IPS-20b (cell line): ENCODE measurements at regions not wholly inside any gene's neighbourhood (a gene's known extent, or its start where the extent isn't known, plus 50 kb on each side); places are given as distances from the start of the nearest gene placed in this dataset.
"Not testable (repeated sequence)": the region's sequence is repeated elsewhere in the genome, so short reads cannot be mapped to it uniquely, and the experiment has no call there.

ENCODE experiments used
- H3K27ac ChIP-seq: one replicate; pipeline ENCODE4 v1.5.1; 2013; ENCODE audit warnings: low read length
- H3K27me3 ChIP-seq: 2 replicates; pipeline ENCODE4 v1.6.1; 2013; ENCODE audit warnings: mild to moderate bottlenecking, low read length, inconsistent platforms; ENCODE audit not compliant: insufficient read depth
- H3K36me3 ChIP-seq: 2 replicates; pipeline ENCODE4 v1.6.1; 2013; ENCODE audit warnings: low read depth, mild to moderate bottlenecking, inconsistent platforms, low read length, moderate library complexity; ENCODE audit not compliant: insufficient read depth
- H3K4me1 ChIP-seq: 2 replicates; pipeline ENCODE4 v1.6.1; 2013; ENCODE audit warnings: mild to moderate bottlenecking, control low read depth, inconsistent platforms, low read length, moderate library complexity; ENCODE audit not compliant: insufficient read depth
- H3K4me3 ChIP-seq: 2 replicates; pipeline ENCODE4 v1.5.1; 2013; ENCODE audit warnings: mild to moderate bottlenecking, low read length, inconsistent platforms
- H3K9ac ChIP-seq: 2 replicates; pipeline ENCODE4 v1.6.1; 2013; ENCODE audit warnings: low read depth, mild to moderate bottlenecking, inconsistent platforms, low read length, moderate library complexity
- H3K9me3 ChIP-seq: 2 replicates; pipeline ENCODE4 v1.6.1; 2013; ENCODE audit warnings: mild to moderate bottlenecking, low read depth, low read length, inconsistent platforms; ENCODE audit not compliant: insufficient read depth

GRCh38 chr3:8341821-8342247 is 159.8 kb upstream of the LMCD1 start:
- H3K36me3 ChIP-seq = no peaks in the 10 kb centered on the region
- H3K27me3 ChIP-seq = no peaks in the 10 kb centered on the region
- H3K9me3 ChIP-seq = peaks cover 10% of the 10 kb centered on the region; the same call in 1 of the 2 replicates
- H3K9ac ChIP-seq = no peak overlapping the region
- H3K4me1 ChIP-seq = no peaks in the 10 kb centered on the region; the same call in 1 of the 2 replicates
- no peak overlapping the region for H3K4me3 ChIP-seq
- no peak overlapping the region for H3K27ac ChIP-seq

- Histone ChIP-seq H3K4me3 (no peak overlapping the region), H3K27me3 (no peaks in the 10 kb centered on the region), H3K9ac (no peak overlapping the region), H3K36me3 (no peaks in the 10 kb centered on the region), H3K27ac (no peak overlapping the region), H3K9me3 (peaks cover 16% of the 10 kb centered on the region; the same call in 1 of the 2 replicates), H3K4me1 (no peaks in the 10 kb centered on the region; the same call in 1 of the 2 replicates)
Measured at GRCh38 chr3:8343058-8343457, 158.6 kb upstream of the LMCD1 start.

GRCh38 chr3:8345398-8345797 is 156.2 kb upstream of the LMCD1 start:
- Histone ChIP-seq H3K9me3 (peaks cover 20% of the 10 kb centered on the region; the same call in 1 of the 2 replicates), H3K36me3 (no peaks in the 10 kb centered on the region), H3K4me3 (no peak overlapping the region), H3K4me1 (no peaks in the 10 kb centered on the region), H3K27ac (no peak overlapping the region), H3K9ac (no peak overlapping the region), H3K27me3 (no peaks in the 10 kb centered on the region)

- no peak overlapping the region for H3K9ac ChIP-seq
- no peak overlapping the region for H3K4me3 ChIP-seq
- no peaks in the 10 kb centered on the region for H3K36me3 ChIP-seq
- H3K9me3 ChIP-seq = peaks cover 20% of the 10 kb centered on the region; the same call in 1 of the 2 replicates
- H3K27me3 ChIP-seq = no peaks in the 10 kb centered on the region
- no peaks in the 10 kb centered on the region for H3K4me1 ChIP-seq
- H3K27ac ChIP-seq = no peak overlapping the region
Measured at GRCh38 chr3:8348076-8348475, 153.5 kb upstream of the LMCD1 start.

- Histone ChIP-seq H3K4me1 (no peaks in the 10 kb centered on the region), H3K9me3 (peaks cover 6% of the 10 kb centered on the region; the same call in 1 of the 2 replicates), H3K9ac (no peak overlapping the region), H3K27ac (no peak overlapping the region), H3K36me3 (no peaks in the 10 kb centered on the region), H3K4me3 (no peak overlapping the region), H3K27me3 (no peaks in the 10 kb centered on the region)
Measured at GRCh38 chr3:8352475-8352874, 149.1 kb upstream of the LMCD1 start.

- Histone ChIP-seq H3K9ac (no peak overlapping the region), H3K9me3 (peaks cover 3% of the 10 kb centered on the region; the same call in 1 of the 2 replicates), H3K27ac (no peak overlapping the region), H3K36me3 (no peaks in the 10 kb centered on the region), H3K27me3 (no peaks in the 10 kb centered on the region), H3K4me1 (no peaks in the 10 kb centered on the region; the same call in 1 of the 2 replicates), H3K4me3 (no peak overlapping the region)
Measured at GRCh38 chr3:8353364-8353763, 148.3 kb upstream of the LMCD1 start.

- Histone ChIP-seq H3K9ac (no peak overlapping the region), H3K27me3 (no peaks in the 10 kb centered on the region), H3K9me3 (no peaks in the 10 kb centered on the region), H3K4me3 (no peak overlapping the region), H3K27ac (no peak overlapping the region), H3K4me1 (no peaks in the 10 kb centered on the region; the same call in 1 of the 2 replicates), H3K36me3 (no peaks in the 10 kb centered on the region)
Measured at GRCh38 chr3:8355346-8355745, 146.3 kb upstream of the LMCD1 start.

GRCh38 chr3:8356066-8356465 is 145.6 kb upstream of the LMCD1 start:
- not testable (repeated sequence) for H3K27ac ChIP-seq

GRCh38 chr3:8357859-8358258 is 143.8 kb upstream of the LMCD1 start:
- Histone ChIP-seq H3K9me3 (no peaks in the 10 kb centered on the region), H3K36me3 (no peaks in the 10 kb centered on the region), H3K4me3 (no peak overlapping the region), H3K9ac (no peak overlapping the region), H3K27ac (no peak overlapping the region), H3K4me1 (no peaks in the 10 kb centered on the region; the same call in 1 of the 2 replicates), H3K27me3 (no peaks in the 10 kb centered on the region)

More at GRCh38 chr3:8356066-8356465, 145.6 kb upstream of the LMCD1 start:
- H3K9me3 ChIP-seq, H3K27me3 ChIP-seq, H3K4me1 ChIP-seq, H3K36me3 ChIP-seq, H3K9ac ChIP-seq, H3K4me3 ChIP-seq: not testable (repeated sequence)

GRCh38 chr3:8359133-8359532 is 142.5 kb upstream of the LMCD1 start:
- no peak overlapping the region for H3K27ac ChIP-seq
- H3K27me3 ChIP-seq = no peaks in the 10 kb centered on the region
- H3K36me3 ChIP-seq = no peaks in the 10 kb centered on the region
- no peaks in the 10 kb centered on the region; the same call in 1 of the 2 replicates for H3K4me1 ChIP-seq
- H3K4me3 ChIP-seq = no peak overlapping the region
- H3K9ac ChIP-seq = no peak overlapping the region
- H3K9me3 ChIP-seq = no peaks in the 10 kb centered on the region

GRCh38 chr3:8363200-8363599 is 138.4 kb upstream of the LMCD1 start:
- Histone ChIP-seq H3K27ac (no peak overlapping the region), H3K4me3 (no peak overlapping the region), H3K27me3 (no peaks in the 10 kb centered on the region), H3K9me3 (no peaks in the 10 kb centered on the region), H3K4me1 (no peaks in the 10 kb centered on the region), H3K9ac (no peak overlapping the region), H3K36me3 (no peaks in the 10 kb centered on the region)

GRCh38 chr3:8365541-8365940 is 136.1 kb upstream of the LMCD1 start:
- Histone ChIP-seq H3K9ac (no peak overlapping the region), H3K27ac (no peak overlapping the region), H3K9me3 (no peaks in the 10 kb centered on the region), H3K36me3 (no peaks in the 10 kb centered on the region), H3K27me3 (no peaks in the 10 kb centered on the region), H3K4me3 (no peak overlapping the region), H3K4me1 (no peaks in the 10 kb centered on the region)
